Brain microvascular endothelial cell (primary cell): ENCODE measurements at regions not wholly inside any gene's neighbourhood (a gene's known extent, or its start where the extent isn't known, plus 50 kb on each side); places are given as distances from the start of the nearest gene placed in this dataset.

Source experiments
- DNase-seq: peaks from one replicate; pipeline ENCODE4 v3.0.0-alpha.2; 2020
- H3K27ac ChIP-seq: fragments of 250-450 bp; sonication (Bioruptor Pico); 2 replicates; pipeline ENCODE4 v1.5.1; 2020; ENCODE audit warnings: mild to moderate bottlenecking, moderate library complexity
- H3K27me3 ChIP-seq: fragments of 250-450 bp; sonication (Bioruptor Pico); replicated peaks from 2 replicates; pipeline ENCODE4 v1.5.1; 2020; ENCODE audit warnings: mild to moderate bottlenecking
- H3K36me3 ChIP-seq: fragments of 250-450 bp; sonication (Bioruptor Pico); replicated peaks from 2 replicates; pipeline ENCODE4 v1.5.1; 2020; ENCODE audit warnings: mild to moderate bottlenecking
- H3K4me3 ChIP-seq: 2 replicates; pipeline ENCODE4 v1.5.1; 2011; ENCODE audit warnings: low read depth, mild to moderate bottlenecking, control low read depth, low read length, moderate library complexity
- CTCF ChIP-seq: IDR thresholded peaks from 2 replicates; pipeline ENCODE4 v1.5.1; 2011; ENCODE audit warnings: low read depth, mild to moderate bottlenecking, moderate library complexity, low read length, control low read depth, inconsistent platforms; ENCODE audit errors: missing control alignments
- in situ Hi-C: cut with HindIII; loops from 2 replicates; pipeline ENCODE4 v1.10.0; 2017; ENCODE audit warnings: low sequenced_read_pairs, low pct_ligation_motif_present

- no peak overlapping the region for H3K27ac ChIP-seq
- no peak for TF ChIP-seq CTCF
- no peaks in the 10 kb centered on the region for H3K36me3 ChIP-seq
- no peak overlapping the region for H3K4me3 ChIP-seq
- DNase-seq = no peak
- in situ Hi-C loops = no loop called here
- H3K27me3 ChIP-seq = no peaks in the 10 kb centered on the region
These were observed 172.1 kb upstream of the DMRTA1 start for GRCh38 chr9:22274477-22274876.

GRCh38 chr9:22278426-22278825, 168.2 kb upstream of the DMRTA1 start:
- in situ Hi-C loops = no loop called here
- no peak overlapping the region for H3K27ac ChIP-seq
- no peaks in the 10 kb centered on the region for H3K27me3 ChIP-seq
- H3K36me3 ChIP-seq = no peaks in the 10 kb centered on the region
- peak; percentile 4 for DNase-seq
- no peak overlapping the region for H3K4me3 ChIP-seq
- TF ChIP-seq CTCF = no peak

GRCh38 chr9:22279636-22280035, 167.0 kb upstream of the DMRTA1 start:
- Histone ChIP-seq H3K36me3 (no peaks in the 10 kb centered on the region), H3K27ac (no peak overlapping the region), H3K27me3 (no peaks in the 10 kb centered on the region), H3K4me3 (no peak overlapping the region)
- DNase-seq = no peak
- in situ Hi-C loops = no loop called here
- no peak for TF ChIP-seq CTCF

- Histone ChIP-seq H3K27me3 (no peaks in the 10 kb centered on the region), H3K4me3 (no peak overlapping the region), H3K27ac (no peak overlapping the region), H3K36me3 (no peaks in the 10 kb centered on the region)
- TF ChIP-seq CTCF = no peak
- in situ Hi-C loops = no loop called here
- DNase-seq = no peak
These were observed 161.6 kb upstream of the DMRTA1 start for GRCh38 chr9:22285066-22285465.

- Histone ChIP-seq H3K36me3 (no peaks in the 10 kb centered on the region), H3K4me3 (no peak overlapping the region), H3K27ac (no peak overlapping the region), H3K27me3 (no peaks in the 10 kb centered on the region)
- in situ Hi-C loops = no loop called here
- DNase-seq = no peak
- no peak for TF ChIP-seq CTCF
These were observed 160.0 kb upstream of the DMRTA1 start for GRCh38 chr9:22286661-22287060.

GRCh38 chr9:22288661-22289060, 158.0 kb upstream of the DMRTA1 start:
- Histone ChIP-seq H3K36me3 (no peaks in the 10 kb centered on the region), H3K27me3 (no peaks in the 10 kb centered on the region), H3K4me3 (no peak overlapping the region), H3K27ac (no peak overlapping the region)
- no peak for TF ChIP-seq CTCF
- DNase-seq = no peak
- in situ Hi-C loops = no loop called here
